ENCODE measurements at regions not wholly inside any gene's neighbourhood (a gene's known extent, or its start where the extent isn't known, plus 50 kb on each side); places are given as distances from the start of the nearest gene placed in this dataset.

DNA sequence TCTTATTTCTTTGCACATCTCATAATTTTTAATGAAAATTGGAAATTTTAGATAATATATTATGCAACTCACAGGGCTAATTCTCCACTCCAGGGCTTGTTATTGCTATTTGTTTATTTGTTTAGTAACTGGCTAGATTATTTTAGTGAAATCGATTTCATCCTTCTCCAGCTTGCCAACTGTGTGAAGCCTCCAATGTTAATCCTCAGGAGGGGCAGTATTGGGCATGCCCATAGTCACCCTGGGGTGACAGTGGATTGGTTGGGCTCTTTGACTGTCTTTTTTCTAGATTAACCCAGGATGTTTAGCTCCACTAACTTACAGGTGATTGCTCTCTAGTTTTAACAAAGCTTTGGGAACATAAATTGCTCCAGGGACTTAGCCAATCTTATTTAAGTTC lies 450.1 kb downstream of the BMP2 start:
- H3K4me1 Mint-ChIP-seq = peaks cover 9% of the 10 kb centered on the region
- DNase-seq = no peak
- H3K27ac ChIP-seq (ENCODE audit: low read depth, low read length) = no peak overlapping the region
- 100% methylated on average over 1 of the region's 1 CpG; no CpG with 5 or more reads in 1 of the 2 experiments for WGBS, 2 experiments (ENCODE audit: insufficient coverage in 1 of 2, insufficient read length in 1 of 2)
- H3K27me3 Mint-ChIP-seq (ENCODE audit: insufficient read depth) = no peaks in the 10 kb centered on the region
- H3K27me3 ChIP-seq (ENCODE audit: control insufficient read depth, insufficient read depth, low read length, poor library complexity, severe bottlenecking) = no peaks in the 10 kb centered on the region
- no peak overlapping the region for H3K9ac ChIP-seq (ENCODE audit: extremely low read depth, low read length, poor library complexity, severe bottlenecking)
- no peaks in the 10 kb centered on the region for H3K36me3 ChIP-seq (ENCODE audit: control insufficient read depth, insufficient read depth, low read length)
- peaks cover 6% of the 10 kb centered on the region for H3K9me3 Mint-ChIP-seq
- H3K36me3 Mint-ChIP-seq (ENCODE audit: low read depth) = no peaks in the 10 kb centered on the region
- no peak for TF ChIP-seq CTCF (conservative IDR thresholded peaks at IDR 0.05)
- no peak overlapping the region for H3K4me3 Mint-ChIP-seq
- no peak overlapping the region for H3K4me3 ChIP-seq (ENCODE audit: low read length)
- peaks cover 5% of the 10 kb centered on the region for H3K4me1 ChIP-seq (ENCODE audit: control insufficient read depth, insufficient read depth, low read length)
- H3K9me3 ChIP-seq (ENCODE audit: control insufficient read depth, low read length) = no peaks in the 10 kb centered on the region
- no peak overlapping the region for H3K27ac Mint-ChIP-seq

DNA sequence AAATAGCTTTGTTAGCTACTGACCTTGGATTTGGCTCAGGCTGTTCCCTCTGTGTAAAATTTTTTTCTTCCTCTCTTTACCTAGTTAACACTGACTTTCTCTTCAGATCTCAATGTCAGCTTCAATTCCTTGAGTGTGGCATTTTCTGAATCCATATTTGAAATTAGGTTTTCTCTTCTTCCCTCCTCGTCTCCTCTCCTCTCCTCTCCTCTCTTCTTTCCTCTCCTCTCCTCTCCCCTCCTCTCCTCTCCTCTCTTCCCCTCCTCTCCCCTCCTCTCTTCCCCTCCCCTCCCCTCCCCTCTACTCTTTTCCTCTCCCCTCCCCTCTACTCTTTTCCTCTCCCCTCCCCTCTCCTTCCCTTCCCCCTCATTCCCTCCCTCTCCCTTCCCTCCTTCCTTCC lies 453.3 kb downstream of the BMP2 start:
- no peaks in the 10 kb centered on the region for H3K27me3 ChIP-seq (ENCODE audit: control insufficient read depth, insufficient read depth, low read length, poor library complexity, severe bottlenecking)
- H3K27ac ChIP-seq (ENCODE audit: low read depth, low read length) = no peak overlapping the region
- no peak for TF ChIP-seq CTCF (conservative IDR thresholded peaks at IDR 0.05)
- H3K36me3 ChIP-seq (ENCODE audit: control insufficient read depth, insufficient read depth, low read length) = no peaks in the 10 kb centered on the region
- H3K4me1 ChIP-seq (ENCODE audit: control insufficient read depth, insufficient read depth, low read length) = no peaks in the 10 kb centered on the region
- H3K36me3 Mint-ChIP-seq (ENCODE audit: low read depth) = no peaks in the 10 kb centered on the region
- DNase-seq = no peak
- peaks cover 6% of the 10 kb centered on the region for H3K9me3 Mint-ChIP-seq
- H3K9me3 ChIP-seq (ENCODE audit: control insufficient read depth, low read length) = no peaks in the 10 kb centered on the region
- no peak overlapping the region for H3K27ac Mint-ChIP-seq
- no peak overlapping the region for H3K9ac ChIP-seq (ENCODE audit: extremely low read depth, low read length, poor library complexity, severe bottlenecking)
- 100% methylated on average over 1 of the region's 1 CpG for WGBS, 2 experiments (ENCODE audit: insufficient coverage in 1 of 2, insufficient read length in 1 of 2)
- no peaks in the 10 kb centered on the region for H3K27me3 Mint-ChIP-seq (ENCODE audit: insufficient read depth)
- no peak overlapping the region for H3K4me3 Mint-ChIP-seq
- H3K4me1 Mint-ChIP-seq = no peaks in the 10 kb centered on the region
- no peak overlapping the region for H3K4me3 ChIP-seq (ENCODE audit: low read length)

- Mint-ChIP-seq H3K36me3 (ENCODE audit: low read depth) (no peaks in the 10 kb centered on the region), H3K9me3 (peaks cover 6% of the 10 kb centered on the region), H3K27me3 (ENCODE audit: insufficient read depth) (no peaks in the 10 kb centered on the region), H3K4me1 (no peaks in the 10 kb centered on the region), H3K27ac (no peak overlapping the region), H3K4me3 (no peak overlapping the region)
- Histone ChIP-seq H3K9me3 (ENCODE audit: control insufficient read depth, low read length) (no peaks in the 10 kb centered on the region), H3K27me3 (ENCODE audit: control insufficient read depth, insufficient read depth, low read length, poor library complexity, severe bottlenecking) (no peaks in the 10 kb centered on the region), H3K4me3 (ENCODE audit: low read length) (no peak overlapping the region), H3K36me3 (ENCODE audit: control insufficient read depth, insufficient read depth, low read length) (no peaks in the 10 kb centered on the region), H3K9ac (ENCODE audit: extremely low read depth, low read length, poor library complexity, severe bottlenecking) (no peak overlapping the region), H3K27ac (ENCODE audit: low read depth, low read length) (no peak overlapping the region), H3K4me1 (ENCODE audit: control insufficient read depth, insufficient read depth, low read length) (no peaks in the 10 kb centered on the region)
- 83% methylated on average over 1 of the region's 2 CpGs; no CpG with 5 or more reads in 1 of the 2 experiments for WGBS, 2 experiments (ENCODE audit: insufficient coverage in 1 of 2, insufficient read length in 1 of 2)
- DNase-seq = no peak
- no peak for TF ChIP-seq CTCF (conservative IDR thresholded peaks at IDR 0.05)
Observed at GRCh38 chr20:7226156-7226555, 458.7 kb downstream of the BMP2 start.

Data from endodermal cell (in vitro differentiated cells).